ENCODE measurements at regions not wholly inside any gene's neighbourhood (a gene's known extent, or its start where the extent isn't known, plus 50 kb on each side); places are given as distances from the start of the nearest gene placed in this dataset.
"Not testable (repeated sequence)": the region's sequence is repeated elsewhere in the genome, so short reads cannot be mapped to it uniquely, and the experiment has no call there.

- not testable (repeated sequence) for DNase-seq
Measured at GRCh38 chr2:87275974-87276629, 254.5 kb upstream of the PLGLB1 start.

GRCh38 chr2:87276673-87277072, 255.0 kb upstream of the PLGLB1 start:
- not testable (repeated sequence) for DNase-seq

GRCh38 chr2:87277734-87278133, 256.1 kb upstream of the PLGLB1 start:
- DNase-seq, result not testable (repeated sequence)

GRCh38 chr2:87280596-87281355, 259.1 kb upstream of the PLGLB1 start:
- not testable (repeated sequence) for DNase-seq

- DNase-seq, result not testable (repeated sequence)
Measured at GRCh38 chr2:87283735-87284470, 262.3 kb upstream of the PLGLB1 start.

GRCh38 chr2:87284471-87284772, 262.8 kb upstream of the PLGLB1 start:
- DNase-seq, result not testable (repeated sequence)

GRCh38 chr2:87285139-87285538, 263.5 kb upstream of the PLGLB1 start:
- not testable (repeated sequence) for DNase-seq

GRCh38 chr2:87290566-87291307, 269.1 kb upstream of the PLGLB1 start:
- not testable (repeated sequence) for DNase-seq

- DNase-seq, result not testable (repeated sequence)
Measured at GRCh38 chr2:87291400-87292200, 270.0 kb upstream of the PLGLB1 start.

GRCh38 chr2:87293931-87294594, 272.4 kb upstream of the PLGLB1 start:
- DNase-seq, result not testable (repeated sequence)

- DNase-seq, result not testable (repeated sequence)
Measured at GRCh38 chr2:87295135-87295534, 273.5 kb upstream of the PLGLB1 start.

- not testable (repeated sequence) for DNase-seq
Measured at GRCh38 chr2:87301349-87301748, 279.7 kb upstream of the PLGLB1 start.

GRCh38 chr2:87301871-87302270, 280.2 kb upstream of the PLGLB1 start:
- DNase-seq, result not testable (repeated sequence)

- DNase-seq, result not testable (repeated sequence)
Measured at GRCh38 chr2:87308621-87309020, 287.0 kb upstream of the PLGLB1 start.

GRCh38 chr2:87309785-87310184, 288.1 kb upstream of the PLGLB1 start:
- DNase-seq, result not testable (repeated sequence)

GRCh38 chr2:87311896-87312441, 290.3 kb upstream of the PLGLB1 start:
- DNase-seq, result not testable (repeated sequence)

GRCh38 chr2:87314622-87315021, 293.0 kb upstream of the PLGLB1 start:
- DNase-seq, result not testable (repeated sequence)

GRCh38 chr2:87315183-87315902, 293.7 kb upstream of the PLGLB1 start:
- peak; percentile 58 for DNase-seq

GRCh38 chr2:87317193-87317592, 295.5 kb upstream of the PLGLB1 start:
- not testable (repeated sequence) for DNase-seq

- not testable (repeated sequence) for DNase-seq
Measured at GRCh38 chr2:87318814-87319491, 297.3 kb upstream of the PLGLB1 start.
